ENCODE measurements at regions not wholly inside any gene's neighbourhood (a gene's known extent, or its start where the extent isn't known, plus 50 kb on each side); places are given as distances from the start of the nearest gene placed in this dataset.
A peak's percentile ranks its signal among the peaks of the same experiment; 100 is the strongest.

GRCh38 chr7:25567430-25567829 lies 339.1 kb upstream of the NPVF start:
- no peak for DNase-seq
- H3K36me3 ChIP-seq = no peaks in the 10 kb centered on the region
- H3K4me3 ChIP-seq (ENCODE audit: low read depth, low read length) = no peak overlapping the region

GRCh38 chr7:25569765-25570164 lies 341.5 kb upstream of the NPVF start:
- no peak for TF ChIP-seq CTCF (IDR thresholded peaks at IDR 0.05; ENCODE audit: low read depth, low read length)
- Histone ChIP-seq H3K27ac (no peak overlapping the region), H3K9me3 (ENCODE audit: severe bottlenecking) (no peaks in the 10 kb centered on the region), H3K36me3 (no peaks in the 10 kb centered on the region), H3K27me3 (ENCODE audit: insufficient read depth, low read depth, severe bottlenecking) (no peaks in the 10 kb centered on the region), H3K4me3 (ENCODE audit: low read depth, low read length) (no peak overlapping the region)
- no peak for DNase-seq

More at GRCh38 chr7:25567430-25567829, 339.1 kb upstream of the NPVF start:
- Histone ChIP-seq H3K9me3 (ENCODE audit: severe bottlenecking) (no peaks in the 10 kb centered on the region), H3K27ac (no peak overlapping the region), H3K27me3 (ENCODE audit: insufficient read depth, low read depth, severe bottlenecking) (no peaks in the 10 kb centered on the region)
- TF ChIP-seq CTCF (IDR thresholded peaks at IDR 0.05; ENCODE audit: low read depth, low read length) = no peak

DNA sequence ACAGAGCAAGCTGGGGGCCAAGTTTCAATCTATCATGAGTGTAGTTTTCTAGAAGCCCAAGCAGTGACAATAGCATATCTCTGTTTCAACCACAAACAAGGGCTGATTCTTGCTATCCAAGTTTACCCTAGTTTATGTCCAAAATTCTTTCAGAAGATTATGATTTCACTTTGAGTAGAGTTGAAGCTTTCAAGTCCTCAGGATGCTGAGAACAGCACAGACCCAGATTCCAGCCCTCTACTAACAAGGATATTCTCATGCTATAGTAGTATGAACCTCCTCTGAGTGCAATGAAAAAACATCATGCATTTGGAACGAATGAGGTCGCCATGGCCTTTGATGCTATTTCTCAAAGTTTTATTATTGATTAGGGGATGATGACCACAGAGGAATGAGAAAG lies 344.1 kb upstream of the NPVF start:
- Histone ChIP-seq H3K36me3 (no peaks in the 10 kb centered on the region), H3K4me3 (ENCODE audit: low read depth, low read length) (no peak overlapping the region), H3K9me3 (ENCODE audit: severe bottlenecking) (no peaks in the 10 kb centered on the region), H3K27me3 (ENCODE audit: insufficient read depth, low read depth, severe bottlenecking) (no peaks in the 10 kb centered on the region), H3K27ac (no peak overlapping the region)
- no peak for DNase-seq
- no peak for TF ChIP-seq CTCF (IDR thresholded peaks at IDR 0.05; ENCODE audit: low read depth, low read length)

- H3K27ac ChIP-seq = no peak overlapping the region
- TF ChIP-seq CTCF (IDR thresholded peaks at IDR 0.05; ENCODE audit: low read depth, low read length) = no peak
- no peaks in the 10 kb centered on the region for H3K36me3 ChIP-seq
- no peak for DNase-seq
- no peak overlapping the region for H3K4me3 ChIP-seq (ENCODE audit: low read depth, low read length)
- no peaks in the 10 kb centered on the region for H3K9me3 ChIP-seq (ENCODE audit: severe bottlenecking)
- H3K27me3 ChIP-seq (ENCODE audit: insufficient read depth, low read depth, severe bottlenecking) = no peaks in the 10 kb centered on the region
Observed at GRCh38 chr7:25574828-25575227, 346.5 kb upstream of the NPVF start.

GRCh38 chr7:25575634-25576033 lies 347.3 kb upstream of the NPVF start:
- no peaks in the 10 kb centered on the region for H3K36me3 ChIP-seq
- no peak for DNase-seq
- H3K9me3 ChIP-seq (ENCODE audit: severe bottlenecking) = no peaks in the 10 kb centered on the region
- no peak overlapping the region for H3K4me3 ChIP-seq (ENCODE audit: low read depth, low read length)
- TF ChIP-seq CTCF (IDR thresholded peaks at IDR 0.05; ENCODE audit: low read depth, low read length) = no peak
- H3K27me3 ChIP-seq (ENCODE audit: insufficient read depth, low read depth, severe bottlenecking) = no peaks in the 10 kb centered on the region
- H3K27ac ChIP-seq = no peak overlapping the region

- Histone ChIP-seq H3K27ac (peak overlapping the region; percentile 15), H3K36me3 (no peaks in the 10 kb centered on the region), H3K27me3 (ENCODE audit: insufficient read depth, low read depth, severe bottlenecking) (no peaks in the 10 kb centered on the region), H3K9me3 (ENCODE audit: severe bottlenecking) (no peaks in the 10 kb centered on the region), H3K4me3 (ENCODE audit: low read depth, low read length) (peak overlapping the region; percentile 24)
- no peak for DNase-seq
- TF ChIP-seq CTCF (IDR thresholded peaks at IDR 0.05; ENCODE audit: low read depth, low read length) = no peak
Observed at GRCh38 chr7:25578991-25579777, 350.9 kb upstream of the NPVF start.

Measured in WERI-Rb-1 (cell line).